Caco-2 (cell line): ENCODE measurements at regions not wholly inside any gene's neighbourhood (a gene's known extent, or its start where the extent isn't known, plus 50 kb on each side); places are given as distances from the start of the nearest gene placed in this dataset.

Source experiments
- BruUV-seq: library from RNA; stranded (reverse); fragments of 400-500 nt; replicated peaks from 2 replicates; lab custom pipeline; 2021; lab: Mats Ljungman, UMichigan
- CTCF ChIA-PET: fragments of 300-600 bp; sonication (Branson Sonifier 250); formaldehyde crosslinking; loops from one replicate; lab custom pipeline; 2022; ENCODE audit warnings: antibody characterized with exemption; lab: Charles Lee
- POLR2A ChIA-PET: fragments of 300-600 bp; sonication (Branson Sonifier 250); formaldehyde crosslinking; loops from one replicate; lab custom pipeline; 2022; ENCODE audit warnings: antibody characterized with exemption; lab: Charles Lee
- DNase-seq, 2 experiments: peaks; one replicate each; pipeline versions ENCODE4 v3.0.0 to v3.0.0-alpha.2; 2020 to 2022
- H3K27me3 ChIP-seq: replicated peaks from 2 replicates; pipeline ENCODE4 v1.6.0; 2011; ENCODE audit warnings: low read length; ENCODE audit not compliant: control insufficient read depth, insufficient read depth
- H3K36me3 ChIP-seq: 2 replicates; pipeline ENCODE4 v1.5.1; 2011; ENCODE audit warnings: low read length; ENCODE audit not compliant: control insufficient read depth, insufficient read depth
- H3K4me1 ChIP-seq: fragments of 250-450 bp; sonication (Bioruptor Pico); 2 replicates; pipeline ENCODE4 v1.5.1; 2020; ENCODE audit warnings: mild to moderate bottlenecking
- H3K4me3 ChIP-seq: 2 replicates; pipeline ENCODE4 v1.5.1; 2011; ENCODE audit warnings: low read depth, mild to moderate bottlenecking, control low read depth, low read length
- H3K9me3 ChIP-seq: fragments of 250-450 bp; sonication (Bioruptor Pico); 2 replicates; pipeline ENCODE4 v1.5.1; 2020; ENCODE audit warnings: mild to moderate bottlenecking, moderate library complexity
- H3K27ac Mint-ChIP-seq: one replicate; pipeline ENCODE4 v1.8.0; 2022; ENCODE audit warnings: mixed read lengths; ENCODE audit not compliant: unreplicated experiment
- H3K27me3 Mint-ChIP-seq: one replicate; pipeline ENCODE4 v1.8.0; 2022; ENCODE audit warnings: mixed read lengths; ENCODE audit not compliant: insufficient read depth, unreplicated experiment
- H3K36me3 Mint-ChIP-seq: one replicate; pipeline ENCODE4 v1.8.0; 2022; ENCODE audit warnings: mild to moderate bottlenecking, mixed read lengths; ENCODE audit not compliant: insufficient read depth, unreplicated experiment
- H3K4me1 Mint-ChIP-seq: one replicate; pipeline ENCODE4 v1.8.0; 2022; ENCODE audit warnings: low read depth, mixed read lengths; ENCODE audit not compliant: unreplicated experiment
- H3K4me3 Mint-ChIP-seq: one replicate; pipeline ENCODE4 v1.8.0; 2022; ENCODE audit warnings: mild to moderate bottlenecking, moderate library complexity, mixed read lengths; ENCODE audit not compliant: unreplicated experiment
- H3K9me3 Mint-ChIP-seq: one replicate; pipeline ENCODE4 v1.8.0; 2022; ENCODE audit warnings: mixed read lengths; ENCODE audit not compliant: unreplicated experiment
- intact Hi-C: fragments of 100-400 bp; cut with micrococcal nuclease; formaldehyde crosslinking; loops from one replicate; pipeline ENCODE4 v1.10.0; 2022; ENCODE audit not compliant: unreplicated experiment
- TF ChIP-seq, protein P1 (sequence below), 2 experiments: fragments of 200-600 bp in 1 of 2; IDR thresholded peaks; 1 replicate in 1 of 2; 2 replicates in 1 of 2; pipeline versions ENCODE4 v1.5.1 to v1.8.0; 2011 to 2022; ENCODE audit warnings: antibody characterized with exemption in 1 of 2, control low read depth in 1 of 2, inconsistent platforms in 1 of 2, low read depth in 1 of 2, low read length in 1 of 2, mild to moderate bottlenecking in 1 of 2, moderate library complexity in 1 of 2; ENCODE audit not compliant: insufficient read depth in 1 of 2, severe bottlenecking in 1 of 2, unreplicated experiment in 1 of 2

DNA sequence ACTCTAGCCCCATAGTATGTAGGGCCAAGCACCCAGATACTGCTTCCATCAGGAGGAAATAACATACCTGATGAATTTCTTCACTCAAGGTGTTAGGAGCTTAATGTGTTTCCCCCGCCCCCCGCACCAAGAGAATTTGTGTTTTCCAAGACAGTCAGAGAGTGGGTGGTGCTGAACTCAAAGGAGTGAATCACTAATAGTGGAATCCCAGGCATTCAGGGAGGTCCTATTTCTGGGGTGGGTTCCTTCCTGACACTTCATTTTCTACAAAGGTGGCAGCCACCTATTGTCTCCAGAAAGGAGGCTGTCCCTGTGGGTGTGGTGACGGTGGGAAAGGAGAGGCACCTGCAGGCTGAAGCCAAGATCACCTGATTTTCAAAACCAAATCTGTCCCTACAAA lies 50.8 kb upstream of the ELF5 start:
- POLR2A ChIA-PET, result no interaction called here
- Histone ChIP-seq H3K36me3 (no peaks in the 10 kb centered on the region), H3K27me3 (no peaks in the 10 kb centered on the region), H3K4me1 (peaks cover 15% of the 10 kb centered on the region), H3K4me3 (no peak overlapping the region), H3K9me3 (no peaks in the 10 kb centered on the region)
- Mint-ChIP-seq H3K36me3 (no peaks in the 10 kb centered on the region), H3K27ac (peak overlapping the region; percentile 39), H3K27me3 (no peaks in the 10 kb centered on the region), H3K9me3 (no peaks in the 10 kb centered on the region), H3K4me1 (peaks cover 12% of the 10 kb centered on the region), H3K4me3 (no peak overlapping the region)
- CTCF ChIA-PET, result no interaction called here
- intact Hi-C loops, result no loop called here
- peak in 1 of 2 experiments; percentile 17 for DNase-seq
- TF ChIP-seq, protein P1, sequence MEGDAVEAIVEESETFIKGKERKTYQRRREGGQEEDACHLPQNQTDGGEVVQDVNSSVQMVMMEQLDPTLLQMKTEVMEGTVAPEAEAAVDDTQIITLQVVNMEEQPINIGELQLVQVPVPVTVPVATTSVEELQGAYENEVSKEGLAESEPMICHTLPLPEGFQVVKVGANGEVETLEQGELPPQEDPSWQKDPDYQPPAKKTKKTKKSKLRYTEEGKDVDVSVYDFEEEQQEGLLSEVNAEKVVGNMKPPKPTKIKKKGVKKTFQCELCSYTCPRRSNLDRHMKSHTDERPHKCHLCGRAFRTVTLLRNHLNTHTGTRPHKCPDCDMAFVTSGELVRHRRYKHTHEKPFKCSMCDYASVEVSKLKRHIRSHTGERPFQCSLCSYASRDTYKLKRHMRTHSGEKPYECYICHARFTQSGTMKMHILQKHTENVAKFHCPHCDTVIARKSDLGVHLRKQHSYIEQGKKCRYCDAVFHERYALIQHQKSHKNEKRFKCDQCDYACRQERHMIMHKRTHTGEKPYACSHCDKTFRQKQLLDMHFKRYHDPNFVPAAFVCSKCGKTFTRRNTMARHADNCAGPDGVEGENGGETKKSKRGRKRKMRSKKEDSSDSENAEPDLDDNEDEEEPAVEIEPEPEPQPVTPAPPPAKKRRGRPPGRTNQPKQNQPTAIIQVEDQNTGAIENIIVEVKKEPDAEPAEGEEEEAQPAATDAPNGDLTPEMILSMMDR (IDR thresholded peaks at IDR 0.05; ENCODE audit: insufficient read depth in 1 of 2, low read depth in 1 of 2, low read length in 1 of 2, severe bottlenecking in 1 of 2, unreplicated experiment in 1 of 2), result no peak
- BruUV-seq, result no TSS peak

GRCh38 chr11:34564807-34565241 lies 51.2 kb upstream of the ELF5 start:
- Mint-ChIP-seq H3K27ac (peak overlapping the region; percentile 39), H3K4me3 (no peak overlapping the region), H3K27me3 (no peaks in the 10 kb centered on the region), H3K9me3 (no peaks in the 10 kb centered on the region), H3K36me3 (no peaks in the 10 kb centered on the region), H3K4me1 (peaks cover 12% of the 10 kb centered on the region)
- BruUV-seq, result no TSS peak
- CTCF ChIA-PET, result no interaction called here
- H3K36me3 ChIP-seq, result no peaks in the 10 kb centered on the region
- H3K4me3 ChIP-seq, result no peak overlapping the region
- TF ChIP-seq, protein P1 (IDR thresholded peaks at IDR 0.05; ENCODE audit: insufficient read depth in 1 of 2, low read depth in 1 of 2, low read length in 1 of 2, severe bottlenecking in 1 of 2, unreplicated experiment in 1 of 2), result peak in 1 of 2 experiments; percentile 32
- H3K9me3 ChIP-seq, result no peaks in the 10 kb centered on the region
- POLR2A ChIA-PET, result no interaction called here
- DNase-seq, result no peak
- intact Hi-C loops, result no loop called here
- peaks cover 15% of the 10 kb centered on the region for H3K4me1 ChIP-seq
- no peaks in the 10 kb centered on the region for H3K27me3 ChIP-seq

- BruUV-seq, result no TSS peak
- CTCF ChIA-PET, result no interaction called here
These were observed 52.0 kb upstream of the ELF5 start for GRCh38 chr11:34565417-34566207.

More at GRCh38 chr11:34565417-34566207, 52.0 kb upstream of the ELF5 start:
- Mint-ChIP-seq H3K27ac (no peak overlapping the region), H3K4me1 (peaks cover 12% of the 10 kb centered on the region), H3K9me3 (no peaks in the 10 kb centered on the region), H3K4me3 (no peak overlapping the region), H3K36me3 (no peaks in the 10 kb centered on the region), H3K27me3 (no peaks in the 10 kb centered on the region)
- H3K36me3 ChIP-seq, result no peaks in the 10 kb centered on the region
- H3K9me3 ChIP-seq, result no peaks in the 10 kb centered on the region
- POLR2A ChIA-PET, result no interaction called here
- no peaks in the 10 kb centered on the region for H3K27me3 ChIP-seq
- H3K4me3 ChIP-seq, result no peak overlapping the region
- DNase-seq, result peak in 1 of 2 experiments; percentile 16
- TF ChIP-seq, protein P1 (IDR thresholded peaks at IDR 0.05; ENCODE audit: insufficient read depth in 1 of 2, low read depth in 1 of 2, low read length in 1 of 2, severe bottlenecking in 1 of 2, unreplicated experiment in 1 of 2), result peak in 1 of 2 experiments; percentile 54
- intact Hi-C loops, result no loop called here
- H3K4me1 ChIP-seq, result peaks cover 15% of the 10 kb centered on the region
